HEK293 (cell line): ENCODE measurements at regions not wholly inside any gene's neighbourhood (a gene's known extent, or its start where the extent isn't known, plus 50 kb on each side); places are given as distances from the start of the nearest gene placed in this dataset.

ENCODE experiments used
- CTCF ChIP-seq: fragments of 450-650 bp; formaldehyde crosslinking; IDR thresholded peaks from 2 replicates; pipeline ENCODE4 v1.5.1; 2016; ENCODE audit warnings: missing biosample characterization, missing genetic modification characterization
- REST ChIP-seq: fragments of 450-650 bp; formaldehyde crosslinking; IDR thresholded peaks from 2 replicates; pipeline ENCODE4 v1.5.1; 2016; ENCODE audit warnings: missing biosample characterization, missing genetic modification characterization
- ZNF292 ChIP-seq: fragments of 450-650 bp; formaldehyde crosslinking; IDR thresholded peaks from 2 replicates; pipeline ENCODE4 v1.5.1; 2016; ENCODE audit warnings: low read depth, missing biosample characterization, missing genetic modification characterization, borderline replicate concordance
- ZNF354C ChIP-seq: fragments of 450-650 bp; formaldehyde crosslinking; IDR thresholded peaks from 2 replicates; pipeline ENCODE4 v1.5.1; 2016; ENCODE audit warnings: missing biosample characterization, missing genetic modification characterization, low read depth, borderline replicate concordance
- ZNF660 ChIP-seq: fragments of 450-650 bp; IDR thresholded peaks from 2 replicates; pipeline ENCODE4 v1.5.1; 2018; ENCODE audit warnings: missing biosample characterization, mild to moderate bottlenecking, missing genetic modification characterization
- ZSCAN30 ChIP-seq: fragments of 450-650 bp; IDR thresholded peaks from 2 replicates; pipeline ENCODE4 v1.5.1; 2018; ENCODE audit warnings: missing biosample characterization, mild to moderate bottlenecking, missing genetic modification characterization, moderate library complexity
- TF ChIP-seq, protein P1 (sequence below): fragments of 450-650 bp; formaldehyde crosslinking; IDR thresholded peaks from 2 replicates; pipeline ENCODE4 v1.5.1; 2016; ENCODE audit warnings: missing biosample characterization, missing genetic modification characterization
- TF ChIP-seq, protein P2 (sequence below): fragments of 450-650 bp; formaldehyde crosslinking; IDR thresholded peaks from 2 replicates; pipeline ENCODE4 v1.5.1; 2016; ENCODE audit warnings: missing biosample characterization, missing genetic modification characterization

DNA sequence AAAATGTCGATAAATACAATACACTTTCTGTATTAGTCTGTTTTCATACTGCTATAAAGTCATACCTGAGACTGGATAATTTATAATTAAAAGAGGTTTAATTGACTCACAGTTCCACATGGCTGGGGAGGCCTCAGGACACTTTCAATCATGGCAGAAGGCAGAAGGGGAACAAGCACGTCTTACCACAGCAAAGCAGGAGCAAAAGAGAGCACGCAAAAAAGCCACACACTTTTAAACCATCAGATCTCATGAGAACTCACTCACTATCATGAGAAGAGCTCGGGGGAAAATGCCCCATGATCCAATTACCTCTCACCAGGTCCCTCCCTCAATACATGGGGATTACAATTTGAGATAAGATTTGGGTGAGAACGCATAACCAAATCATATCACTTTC is 256.7 kb downstream of the ANAPC1 start:
- TF ChIP-seq ZNF354C (tag by site-specific recombination) = no peak
- TF ChIP-seq, protein P1, sequence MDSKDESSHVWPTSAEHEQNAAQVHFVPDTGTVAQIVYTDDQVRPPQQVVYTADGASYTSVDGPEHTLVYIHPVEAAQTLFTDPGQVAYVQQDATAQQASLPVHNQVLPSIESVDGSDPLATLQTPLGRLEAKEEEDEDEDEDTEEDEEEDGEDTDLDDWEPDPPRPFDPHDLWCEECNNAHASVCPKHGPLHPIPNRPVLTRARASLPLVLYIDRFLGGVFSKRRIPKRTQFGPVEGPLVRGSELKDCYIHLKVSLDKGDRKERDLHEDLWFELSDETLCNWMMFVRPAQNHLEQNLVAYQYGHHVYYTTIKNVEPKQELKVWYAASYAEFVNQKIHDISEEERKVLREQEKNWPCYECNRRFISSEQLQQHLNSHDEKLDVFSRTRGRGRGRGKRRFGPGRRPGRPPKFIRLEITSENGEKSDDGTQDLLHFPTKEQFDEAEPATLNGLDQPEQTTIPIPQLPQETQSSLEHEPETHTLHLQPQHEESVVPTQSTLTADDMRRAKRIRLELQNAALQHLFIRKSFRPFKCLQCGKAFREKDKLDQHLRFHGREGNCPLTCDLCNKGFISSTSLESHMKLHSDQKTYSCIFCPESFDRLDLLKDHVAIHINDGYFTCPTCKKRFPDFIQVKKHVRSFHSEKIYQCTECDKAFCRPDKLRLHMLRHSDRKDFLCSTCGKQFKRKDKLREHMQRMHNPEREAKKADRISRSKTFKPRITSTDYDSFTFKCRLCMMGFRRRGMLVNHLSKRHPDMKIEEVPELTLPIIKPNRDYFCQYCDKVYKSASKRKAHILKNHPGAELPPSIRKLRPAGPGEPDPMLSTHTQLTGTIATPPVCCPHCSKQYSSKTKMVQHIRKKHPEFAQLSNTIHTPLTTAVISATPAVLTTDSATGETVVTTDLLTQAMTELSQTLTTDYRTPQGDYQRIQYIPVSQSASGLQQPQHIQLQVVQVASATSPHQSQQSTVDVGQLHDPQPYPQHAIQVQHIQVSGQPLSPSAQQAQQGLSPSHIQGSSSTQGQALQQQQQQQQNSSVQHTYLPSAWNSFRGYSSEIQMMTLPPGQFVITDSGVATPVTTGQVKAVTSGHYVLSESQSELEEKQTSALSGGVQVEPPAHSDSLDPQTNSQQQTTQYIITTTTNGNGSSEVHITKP (tag by site-specific recombination) = no peak
- no peak for TF ChIP-seq CTCF
- TF ChIP-seq, protein P2, sequence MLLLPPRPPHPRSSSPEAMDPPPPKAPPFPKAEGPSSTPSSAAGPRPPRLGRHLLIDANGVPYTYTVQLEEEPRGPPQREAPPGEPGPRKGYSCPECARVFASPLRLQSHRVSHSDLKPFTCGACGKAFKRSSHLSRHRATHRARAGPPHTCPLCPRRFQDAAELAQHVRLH = no peak
- no peak for TF ChIP-seq ZNF660
- no peak for TF ChIP-seq ZNF292 (tag by site-specific recombination)
- no peak for TF ChIP-seq REST (tag by site-specific recombination)
- no peak for TF ChIP-seq ZSCAN30 (tag by site-specific recombination)
